Endothelial cell of umbilical vein (primary cell): ENCODE measurements at regions not wholly inside any gene's neighbourhood (a gene's known extent, or its start where the extent isn't known, plus 50 kb on each side); places are given as distances from the start of the nearest gene placed in this dataset.

Source experiments
- BruUV-seq: library from RNA; stranded (reverse); fragments of 400-500 nt; replicated peaks from 2 replicates; lab custom pipeline; 2021; lab: Mats Ljungman, UMichigan
- CTCF ChIA-PET: fragments of 300-600, 350-600 bp; sonication (Branson Sonifier 250); formaldehyde crosslinking; loops from one replicate; lab custom pipeline; 2021; ENCODE audit warnings: antibody characterized with exemption, inconsistent platforms; lab: Charles Lee
- POLR2A ChIA-PET: fragments of 300-600, 350-600 bp; sonication (Branson Sonifier 250); formaldehyde crosslinking; loops from one replicate; lab custom pipeline; 2021; ENCODE audit warnings: antibody characterized with exemption, inconsistent platforms; lab: Charles Lee
- DNase-seq: peaks from one replicate; pipeline ENCODE4 v3.0.0-alpha.2; 2011; ENCODE audit warnings: low read depth, low spot score
- FAIRE-seq: peaks from 2 replicates; lab custom pipeline; 2011; peaks lifted over from hg19 to GRCh38; lab: Jason Lieb, UNC
- H2AFZ ChIP-seq: 2 replicates; pipeline ENCODE4 v1.6.0; 2012; ENCODE audit warnings: low read depth, low read length, control low read depth, inconsistent platforms
- H3K27ac ChIP-seq: 2 replicates; pipeline ENCODE4 v1.5.1; 2011; ENCODE audit warnings: low read depth, mild to moderate bottlenecking, control low read depth, low read length, moderate library complexity; ENCODE audit not compliant: insufficient read depth
- H3K27me3 ChIP-seq, 2 experiments: 2 replicates each; pipeline versions ENCODE4 v1.6.0 to v1.6.1; 2011; ENCODE audit warnings: low read length in 2 of 2, mixed read lengths in 1 of 2; ENCODE audit not compliant: control insufficient read depth in 2 of 2, insufficient read depth in 2 of 2
- H3K36me3 ChIP-seq, 2 experiments: 2 replicates in 1 of 2; 3 replicates in 1 of 2; pipeline ENCODE4 v1.5.1; 2011; ENCODE audit warnings: low read length in 2 of 2, mild to moderate bottlenecking in 1 of 2, moderate library complexity in 1 of 2; ENCODE audit not compliant: control insufficient read depth in 2 of 2, insufficient read depth in 2 of 2; ENCODE audit errors: extremely low read depth in 1 of 2
- H3K4me1 ChIP-seq: 3 replicates; pipeline ENCODE4 v1.5.1; 2011; ENCODE audit warnings: mild to moderate bottlenecking, low read length; ENCODE audit not compliant: control insufficient read depth, insufficient read depth; ENCODE audit errors: extremely low read depth
- H3K4me2 ChIP-seq: 2 replicates; pipeline ENCODE4 v1.6.1; 2011; ENCODE audit warnings: low read length, control low read depth, mixed read lengths; ENCODE audit not compliant: insufficient read depth
- H3K4me3 ChIP-seq, 3 experiments: fragments of 200-600 bp in 1 of 3; sonication (generic), shearing (Covaris generic) in 1 of 3; replicated peaks in 1 of 3; 2 replicates each; pipeline ENCODE4 v1.5.1; 2011 to 2016; ENCODE audit warnings: control low read depth in 3 of 3, low read length in 3 of 3, mild to moderate bottlenecking in 2 of 3, inconsistent platforms in 1 of 3, low read depth in 1 of 3, moderate library complexity in 1 of 3; ENCODE audit not compliant: insufficient read depth in 1 of 3
- H3K79me2 ChIP-seq: 2 replicates; pipeline ENCODE4 v1.6.0; 2012; ENCODE audit warnings: low read length, inconsistent platforms; ENCODE audit not compliant: control insufficient read depth, insufficient read depth
- H3K9ac ChIP-seq: replicated peaks from 2 replicates; pipeline ENCODE3; 2011; ENCODE audit warnings: low read length, control low read depth; ENCODE audit not compliant: insufficient read depth; ENCODE audit errors: extremely low read depth
- H3K9me1 ChIP-seq: replicated peaks from 3 replicates; pipeline ENCODE4 v1.6.0; 2011; ENCODE audit warnings: mild to moderate bottlenecking, low read length; ENCODE audit not compliant: control insufficient read depth, insufficient read depth; ENCODE audit errors: extremely low read depth
- H3K9me3 ChIP-seq: replicated peaks from 2 replicates; pipeline ENCODE4 v1.5.1; 2012; ENCODE audit warnings: low read length, inconsistent platforms; ENCODE audit not compliant: control insufficient read depth, insufficient read depth
- H4K20me1 ChIP-seq: replicated peaks from 2 replicates; pipeline ENCODE3; 2011; ENCODE audit warnings: mild to moderate bottlenecking, low read length; ENCODE audit not compliant: control insufficient read depth, insufficient read depth; ENCODE audit errors: extremely low read depth
- EZH2 ChIP-seq: IDR thresholded peaks from 2 replicates; pipeline ENCODE4 v1.6.1; 2012; ENCODE audit warnings: borderline replicate concordance, low read depth, mild to moderate bottlenecking, moderate library complexity, low read length, inconsistent platforms; ENCODE audit not compliant: severe bottlenecking
- FOS ChIP-seq: IDR thresholded peaks from 2 replicates; pipeline ENCODE4 v1.6.1; 2011; ENCODE audit warnings: mild to moderate bottlenecking, low read length, moderate library complexity, borderline replicate concordance; ENCODE audit not compliant: insufficient read depth
- GATA2 ChIP-seq: IDR thresholded peaks from 2 replicates; pipeline ENCODE4 v1.7.0; 2011; ENCODE audit warnings: low read depth, mild to moderate bottlenecking, moderate library complexity, mixed read lengths, low read length; ENCODE audit not compliant: insufficient read length, insufficient read depth
- JUN ChIP-seq: IDR thresholded peaks from 2 replicates; pipeline ENCODE4 v1.6.1; 2011; ENCODE audit warnings: borderline replicate concordance, low read depth; ENCODE audit not compliant: insufficient read length, insufficient read depth
- MYC ChIP-seq: IDR thresholded peaks from one replicate; pipeline ENCODE4 v1.6.1; 2011; ENCODE audit warnings: mild to moderate bottlenecking, low read depth, low read length
- POLR2A ChIP-seq: IDR thresholded peaks from 2 replicates; pipeline ENCODE4 v1.6.1; 2012; ENCODE audit warnings: low read depth, mild to moderate bottlenecking, control low read depth, low read length
- POLR2AphosphoS5 ChIP-seq: IDR thresholded peaks from 2 replicates; pipeline ENCODE4 v1.6.1; 2012; ENCODE audit warnings: low read depth, mild to moderate bottlenecking, control low read depth, low read length, moderate library complexity; ENCODE audit not compliant: insufficient read depth
- dilution Hi-C: fragments of 300-500 bp; cut with MboI; formaldehyde crosslinking; loops from one replicate; pipeline ENCODE4 v1.15.0; 2019; ENCODE audit warnings: low sequenced_read_pairs; ENCODE audit not compliant: extremely low pct_ligation_motif_present
- intact Hi-C: fragments of 100-400 bp; cut with micrococcal nuclease; formaldehyde crosslinking; loops from one replicate; pipeline ENCODE4 v1.10.0; 2022
- TF ChIP-seq, protein P1 (sequence below): IDR thresholded peaks from 2 replicates; pipeline ENCODE4 v1.6.1; 2011; ENCODE audit not compliant: insufficient read depth, insufficient read length
- TF ChIP-seq, protein P2 (sequence below), 2 donors: IDR thresholded peaks; 1 replicate in 1 of 2; 2 replicates in 1 of 2; pipeline ENCODE4 v1.5.1; 2011; ENCODE audit warnings: low read length in 2 of 2, mild to moderate bottlenecking in 2 of 2, moderate library complexity in 2 of 2, control low read depth in 1 of 2, inconsistent platforms in 1 of 2, low read depth in 1 of 2; ENCODE audit not compliant: insufficient read depth in 1 of 2; ENCODE audit errors: extremely low read depth in 1 of 2

DNA sequence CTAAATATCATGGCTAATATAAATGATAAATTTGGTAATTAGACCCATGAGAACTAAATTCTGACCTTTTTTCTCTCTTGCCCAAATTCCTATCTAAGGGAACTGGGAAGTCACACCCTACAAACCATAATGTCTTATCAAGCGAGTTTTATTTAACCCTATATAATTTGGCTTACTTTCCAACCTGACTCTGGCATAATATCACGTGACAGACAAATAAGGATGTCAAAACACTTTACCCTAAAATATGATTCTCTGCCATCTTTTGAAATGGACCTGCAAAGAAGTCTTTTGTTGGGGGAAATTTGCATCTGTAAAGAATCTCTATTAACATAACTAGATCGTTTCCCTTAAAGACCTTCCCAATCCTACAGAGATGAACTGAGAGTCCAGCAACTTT is 1823.5 kb upstream of the LRRTM1 start:
- H2AFZ ChIP-seq, result no peak overlapping the region
- FAIRE-seq (no peak), DNase-seq (no peak)
- dilution Hi-C loops, result no loop called here
- H3K9ac ChIP-seq, result no peak overlapping the region
- H3K4me1 ChIP-seq, result no peaks in the 10 kb centered on the region
- no TSS peak for BruUV-seq
- ChIA-PET CTCF (no interaction called here), POLR2A (no interaction called here)
- no peak overlapping the region for H3K27ac ChIP-seq
- no peaks in the 10 kb centered on the region for H4K20me1 ChIP-seq
- H3K36me3 ChIP-seq, result no peaks in the 10 kb centered on the region
- no peaks in the 10 kb centered on the region for H3K9me3 ChIP-seq
- no peak overlapping the region for H3K4me3 ChIP-seq
- no peak overlapping the region for H3K4me2 ChIP-seq
- H3K9me1 ChIP-seq, result no peaks in the 10 kb centered on the region
- TF ChIP-seq MYC (no peak), JUN (no peak), GATA2 (no peak), EZH2 (no peak), POLR2A (no peak), FOS (no peak), POLR2AphosphoS5 (no peak)
- TF ChIP-seq, protein P1, sequence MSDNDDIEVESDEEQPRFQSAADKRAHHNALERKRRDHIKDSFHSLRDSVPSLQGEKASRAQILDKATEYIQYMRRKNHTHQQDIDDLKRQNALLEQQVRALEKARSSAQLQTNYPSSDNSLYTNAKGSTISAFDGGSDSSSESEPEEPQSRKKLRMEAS, result no peak
- TF ChIP-seq, protein P2, sequence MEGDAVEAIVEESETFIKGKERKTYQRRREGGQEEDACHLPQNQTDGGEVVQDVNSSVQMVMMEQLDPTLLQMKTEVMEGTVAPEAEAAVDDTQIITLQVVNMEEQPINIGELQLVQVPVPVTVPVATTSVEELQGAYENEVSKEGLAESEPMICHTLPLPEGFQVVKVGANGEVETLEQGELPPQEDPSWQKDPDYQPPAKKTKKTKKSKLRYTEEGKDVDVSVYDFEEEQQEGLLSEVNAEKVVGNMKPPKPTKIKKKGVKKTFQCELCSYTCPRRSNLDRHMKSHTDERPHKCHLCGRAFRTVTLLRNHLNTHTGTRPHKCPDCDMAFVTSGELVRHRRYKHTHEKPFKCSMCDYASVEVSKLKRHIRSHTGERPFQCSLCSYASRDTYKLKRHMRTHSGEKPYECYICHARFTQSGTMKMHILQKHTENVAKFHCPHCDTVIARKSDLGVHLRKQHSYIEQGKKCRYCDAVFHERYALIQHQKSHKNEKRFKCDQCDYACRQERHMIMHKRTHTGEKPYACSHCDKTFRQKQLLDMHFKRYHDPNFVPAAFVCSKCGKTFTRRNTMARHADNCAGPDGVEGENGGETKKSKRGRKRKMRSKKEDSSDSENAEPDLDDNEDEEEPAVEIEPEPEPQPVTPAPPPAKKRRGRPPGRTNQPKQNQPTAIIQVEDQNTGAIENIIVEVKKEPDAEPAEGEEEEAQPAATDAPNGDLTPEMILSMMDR (IDR thresholded peaks at IDR 0.05; ENCODE audit: extremely low read depth in 1 of 2, insufficient read depth in 1 of 2, low read depth in 1 of 2, low read length in 2 of 2), result no peak
- H3K79me2 ChIP-seq, result no peaks in the 10 kb centered on the region
- intact Hi-C loops, result no loop called here
- H3K27me3 ChIP-seq, result no peaks in the 10 kb centered on the region
